ENCODE measurements at regions not wholly inside any gene's neighbourhood (a gene's known extent, or its start where the extent isn't known, plus 50 kb on each side); places are given as distances from the start of the nearest gene placed in this dataset.

GRCh38 chr11:21634956-21635355 lies 557.9 kb upstream of the ANO5 start:
- TF ChIP-seq CTCF (IDR thresholded peaks at IDR 0.05): no peak
- no peak for TF ChIP-seq POLR2A (IDR thresholded peaks at IDR 0.05)

Data from body of pancreas (tissue), 4 donors.